T-helper 2 cell (primary cell): ENCODE measurements at regions not wholly inside any gene's neighbourhood (a gene's known extent, or its start where the extent isn't known, plus 50 kb on each side); places are given as distances from the start of the nearest gene placed in this dataset.

Source experiments
- DNase-seq, 5 experiments: peaks; one replicate each; pipeline versions ENCODE4 v3.0.0 to v3.0.0-alpha.2; 2012 to 2022

DNA sequence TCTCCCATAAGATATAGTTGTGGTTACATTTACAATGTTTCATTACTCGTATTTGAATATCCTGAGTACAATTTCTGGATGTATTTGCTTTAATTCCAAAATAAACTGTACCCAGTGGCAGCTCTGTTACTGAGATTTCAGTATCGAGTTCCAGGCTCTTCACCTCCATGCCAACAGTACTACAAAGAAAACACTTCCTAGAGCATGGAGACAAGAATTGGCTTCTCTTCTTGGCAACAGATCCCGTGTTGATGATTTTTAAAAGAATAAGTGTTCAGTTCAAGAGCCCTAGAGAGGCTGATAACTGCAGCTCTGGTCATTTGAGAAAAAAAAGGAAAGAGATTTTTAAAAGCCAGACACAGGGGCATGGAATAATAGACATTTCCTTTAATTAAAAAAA is 302.8 kb downstream of the EFNB2 start:
- DNase-seq = no peak

DNA sequence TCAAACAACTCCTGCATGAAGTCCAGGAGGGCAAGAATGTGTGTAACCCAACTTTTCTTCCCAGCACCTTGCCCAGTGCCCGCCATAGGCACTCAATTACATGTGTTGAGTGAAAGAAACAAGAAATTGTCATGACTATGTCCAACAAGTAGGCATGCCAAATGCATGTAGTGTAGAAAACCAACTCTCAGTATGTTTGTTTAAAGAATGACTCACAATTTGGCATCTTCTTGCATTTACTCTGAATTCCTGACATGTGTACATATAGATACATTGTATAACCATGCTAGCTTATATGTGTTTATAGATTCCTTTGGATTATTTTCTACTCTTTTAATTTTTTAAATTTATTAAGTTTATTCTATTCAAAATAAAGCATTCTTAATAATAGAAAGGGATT is 305.0 kb downstream of the EFNB2 start:
- DNase-seq = no peak

DNA sequence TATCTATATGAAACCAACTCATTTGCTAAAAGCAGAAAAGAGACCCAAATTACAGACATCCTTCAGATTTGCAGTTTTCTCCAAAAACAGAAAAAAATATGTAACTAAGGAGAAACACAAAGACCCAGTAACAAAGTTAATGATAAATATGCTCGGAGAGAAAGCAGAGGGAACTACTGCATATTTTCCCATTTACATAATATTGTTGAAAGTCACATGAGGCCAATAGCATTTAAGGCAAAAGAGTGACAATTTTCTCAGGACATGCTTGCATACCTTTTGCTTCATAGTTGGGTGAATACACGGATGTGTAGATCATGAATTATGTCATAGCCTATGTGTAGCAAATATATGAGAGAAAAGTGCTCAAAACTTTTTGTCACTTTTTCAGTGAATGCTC is 310.3 kb downstream of the EFNB2 start:
- no peak for DNase-seq

- no peak for DNase-seq
Observed at GRCh38 chr13:106220211-106220610, 315.3 kb downstream of the EFNB2 start.

- no peak for DNase-seq
Observed at GRCh38 chr13:106213028-106213757, 322.3 kb downstream of the EFNB2 start.

GRCh38 chr13:106212386-106213010 is 323.0 kb downstream of the EFNB2 start:
- DNase-seq = no peak

DNA sequence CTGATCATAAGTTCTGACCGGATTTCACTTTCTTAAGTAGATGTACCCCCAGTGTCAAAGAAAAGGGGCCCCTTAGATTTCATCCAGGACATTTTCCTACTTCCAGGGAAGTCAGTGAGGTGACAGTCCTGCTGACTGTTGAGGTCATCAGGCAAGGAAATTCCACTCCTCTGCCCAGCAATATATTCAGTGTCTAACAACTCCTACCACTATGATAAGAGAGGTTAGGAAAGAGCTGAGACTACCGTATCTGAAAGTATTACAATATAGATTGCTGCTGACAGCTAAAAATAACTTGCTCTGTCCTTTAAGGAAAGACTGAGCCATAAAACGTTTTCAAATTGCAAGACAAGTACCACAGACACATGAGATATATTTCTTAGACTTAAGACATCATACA is 325.1 kb downstream of the EFNB2 start:
- DNase-seq = no peak

DNA sequence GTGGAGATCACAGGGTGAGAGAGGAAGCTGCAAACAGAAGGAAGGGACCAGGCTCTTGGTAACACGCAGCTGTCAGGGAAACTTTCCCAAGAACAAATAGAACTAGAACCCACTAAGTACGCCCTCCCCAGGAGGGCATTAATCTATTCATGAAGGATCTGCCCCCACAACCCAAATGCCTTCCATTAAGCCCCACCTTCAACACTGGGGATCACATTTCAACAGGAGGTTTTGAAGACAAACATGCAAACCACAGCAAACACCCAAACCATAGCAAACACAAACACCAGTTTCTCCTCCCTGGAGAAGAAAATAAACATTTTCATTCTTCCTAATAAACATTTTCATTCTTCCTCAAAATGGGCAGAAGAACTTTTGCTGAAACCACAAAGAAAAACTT is 329.6 kb downstream of the EFNB2 start:
- no peak for DNase-seq

DNA sequence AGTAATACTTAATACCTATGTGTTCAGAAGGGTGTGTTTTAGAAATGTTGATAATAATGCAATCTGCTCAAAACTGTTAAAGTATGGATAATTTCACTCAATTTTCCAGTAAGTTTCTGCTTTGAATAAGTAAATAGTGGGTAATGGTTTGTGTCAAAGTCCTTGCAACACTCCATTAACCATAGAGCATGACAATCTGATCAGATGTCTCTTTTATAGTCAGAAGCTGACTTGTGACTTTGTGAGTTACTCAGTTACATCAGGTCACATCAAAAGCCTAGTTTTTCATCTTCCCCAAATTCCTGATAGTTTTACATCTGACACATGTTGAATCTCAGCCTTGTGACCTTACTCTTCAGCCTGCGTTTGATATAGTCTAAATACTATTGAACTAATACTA is 338.0 kb downstream of the EFNB2 start:
- no peak for DNase-seq

GRCh38 chr13:106187501-106188095 is 347.9 kb downstream of the EFNB2 start:
- DNase-seq = no peak

GRCh38 chr13:106187101-106187500 is 348.4 kb downstream of the EFNB2 start:
- no peak for DNase-seq

DNA sequence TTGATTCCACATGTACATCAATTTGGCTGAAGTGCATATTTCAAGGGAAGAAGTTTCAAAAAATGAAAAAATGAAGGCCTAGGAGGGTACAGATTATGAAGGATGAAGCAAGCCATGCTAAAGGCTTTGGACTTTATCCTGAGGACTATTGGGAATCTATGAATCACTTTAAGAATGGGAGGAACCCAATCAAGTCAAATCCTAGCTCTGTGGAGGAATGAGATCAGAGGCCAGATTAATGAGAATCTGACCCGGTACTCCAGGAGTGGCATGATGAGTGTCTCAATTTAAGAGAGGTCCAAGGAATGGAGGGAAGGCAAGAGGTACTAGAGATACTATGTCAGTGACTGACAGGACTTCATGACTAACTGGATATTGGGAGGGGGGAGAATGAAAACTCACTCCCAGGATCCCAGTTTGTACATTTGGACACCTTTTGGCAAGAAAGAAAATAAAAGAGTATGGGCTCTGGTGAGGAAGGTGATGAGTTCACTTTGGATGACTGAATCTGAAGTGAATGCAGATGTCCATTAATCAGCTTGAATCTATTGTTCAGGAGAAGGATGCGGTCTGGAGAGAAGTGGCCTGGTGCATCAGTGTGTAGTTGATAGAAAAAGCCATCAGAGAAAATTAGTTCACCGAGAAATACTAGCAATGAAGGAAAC is 349.0 kb downstream of the EFNB2 start:
- no peak for DNase-seq

DNA sequence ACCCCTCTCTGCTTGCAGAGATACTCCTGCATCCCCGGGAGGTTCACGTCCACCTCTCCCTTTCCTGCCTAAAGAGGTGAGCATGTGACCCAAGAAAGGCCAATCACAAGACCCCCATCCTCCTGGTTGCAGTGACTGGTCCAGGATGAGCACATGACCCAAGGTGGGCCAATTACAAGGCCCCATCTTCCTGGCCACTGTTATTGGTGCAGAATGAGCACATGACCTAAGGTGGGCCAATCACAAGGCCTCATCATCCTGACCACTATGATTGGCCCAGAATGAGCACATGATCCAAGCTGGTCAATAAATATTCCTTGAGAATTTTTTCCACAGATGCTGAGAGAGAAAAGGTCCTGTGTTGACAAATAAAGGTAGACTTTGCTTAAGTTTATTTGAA is 350.7 kb downstream of the EFNB2 start:
- no peak for DNase-seq

- DNase-seq = no peak
Observed at GRCh38 chr13:106183410-106184065, 351.9 kb downstream of the EFNB2 start.

- no peak for DNase-seq
Observed at GRCh38 chr13:106182404-106182803, 353.1 kb downstream of the EFNB2 start.

DNA sequence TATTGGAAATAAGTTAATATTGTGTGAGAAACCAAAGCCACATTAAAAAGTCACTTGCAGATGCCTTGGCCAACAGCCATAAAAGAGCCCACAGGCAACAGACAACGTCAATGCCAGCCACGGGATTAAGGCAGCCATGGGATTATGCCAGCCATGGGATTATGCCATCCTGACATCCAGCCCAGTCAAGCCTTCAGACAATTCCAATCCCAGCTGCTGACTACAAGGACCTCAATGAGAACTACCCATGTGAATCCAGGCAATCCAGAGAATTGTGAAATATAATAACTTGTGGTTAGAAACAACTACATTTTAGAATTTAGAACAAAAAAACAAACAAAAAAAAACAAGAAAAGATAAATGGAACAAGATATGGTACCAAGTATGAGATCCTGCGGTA is 356.6 kb downstream of the EFNB2 start:
- DNase-seq = no peak

- no peak for DNase-seq
Observed at GRCh38 chr13:106177146-106177545, 358.3 kb downstream of the EFNB2 start.

DNA sequence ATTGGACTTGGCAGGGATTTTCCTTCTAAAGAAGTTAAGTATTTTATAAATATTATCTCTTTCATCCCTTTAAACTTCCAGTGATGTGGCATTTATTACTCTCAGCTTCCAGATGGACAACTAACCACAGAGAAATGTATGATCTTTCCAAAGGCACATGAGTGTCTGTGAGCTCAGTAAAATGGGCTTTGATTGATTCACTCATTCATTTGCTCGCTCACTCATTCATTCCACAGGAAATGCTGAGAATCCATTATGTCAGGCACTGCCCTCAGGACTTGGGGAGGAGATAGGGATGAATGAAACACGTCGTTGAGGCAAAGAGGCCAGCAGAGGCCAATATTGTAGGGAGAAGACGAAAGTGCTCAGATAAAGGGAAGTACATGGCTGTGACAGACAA is 359.3 kb downstream of the EFNB2 start:
- no peak for DNase-seq

DNA sequence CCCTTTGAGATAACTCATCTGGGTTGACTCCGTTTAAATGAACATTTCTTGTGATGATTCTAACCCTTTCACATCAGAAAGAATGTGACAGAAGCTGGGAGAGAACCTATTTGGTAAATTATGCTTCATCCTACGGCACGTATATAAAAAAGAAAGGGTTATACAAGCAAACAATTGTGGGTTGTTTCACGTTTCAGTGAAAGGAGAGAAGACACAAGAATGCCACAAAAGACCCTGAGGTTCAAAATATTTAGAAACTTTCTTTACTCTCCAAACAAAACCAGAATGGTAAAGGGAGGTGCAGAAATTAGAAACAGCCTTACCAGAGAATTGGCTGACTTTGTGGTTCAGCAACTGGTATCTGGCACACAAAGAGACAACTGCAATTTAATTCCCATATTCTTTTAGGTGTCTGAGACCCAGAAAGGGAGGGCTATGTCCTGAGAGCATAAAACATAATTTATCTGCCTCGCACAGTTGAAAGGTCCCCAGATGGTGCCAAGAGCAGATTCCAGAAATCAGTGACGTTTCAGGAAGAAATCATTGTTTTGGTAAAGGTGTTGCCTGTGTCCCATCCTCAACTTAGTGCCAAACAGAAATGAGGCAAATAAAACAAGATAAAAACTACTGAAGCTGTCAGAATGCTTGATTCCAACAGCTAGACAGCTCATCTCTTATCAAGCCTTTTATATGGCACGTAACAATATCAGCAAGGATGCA is 361.4 kb downstream of the EFNB2 start:
- DNase-seq = no peak

GRCh38 chr13:106173346-106173745 is 362.1 kb downstream of the EFNB2 start:
- DNase-seq = no peak

GRCh38 chr13:106172176-106172905 is 363.1 kb downstream of the EFNB2 start:
- DNase-seq = no peak

DNA sequence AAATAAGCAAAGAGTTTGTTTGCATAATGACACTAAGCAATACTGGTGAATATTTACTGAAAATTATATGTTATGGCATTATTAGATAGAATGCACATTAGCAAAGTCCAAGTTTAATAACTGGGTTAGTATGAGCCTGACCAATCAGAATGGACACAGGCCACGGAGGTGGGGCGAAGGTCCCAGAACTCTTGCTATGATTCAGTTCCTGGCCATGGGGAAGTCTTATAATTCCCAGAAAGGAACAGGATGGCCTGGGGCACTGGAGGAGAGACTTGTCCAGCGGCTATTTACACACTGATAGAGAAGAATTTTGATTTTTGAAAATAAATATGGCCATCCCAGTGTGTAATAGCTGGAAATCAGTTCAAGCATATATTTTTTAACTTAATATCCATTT is 372.0 kb downstream of the EFNB2 start:
- DNase-seq = no peak
